ENCODE measurements at regions not wholly inside any gene's neighbourhood (a gene's known extent, or its start where the extent isn't known, plus 50 kb on each side); places are given as distances from the start of the nearest gene placed in this dataset.
"Not testable (repeated sequence)": the region's sequence is repeated elsewhere in the genome, so short reads cannot be mapped to it uniquely, and the experiment has no call there.

- TF ChIP-seq SETDB1 (IDR thresholded peaks at IDR 0.05; ENCODE audit: insufficient read length, low read length); YY1 (tag by site-specific recombination; IDR thresholded peaks at IDR 0.05); ZNF2 (tag by site-specific recombination; IDR thresholded peaks at IDR 0.05); ZBTB1 (tag by site-specific recombination; IDR thresholded peaks at IDR 0.05); REST (tag by site-specific recombination; IDR thresholded peaks at IDR 0.05); ATF2 (tag by site-specific recombination; IDR thresholded peaks at IDR 0.05; ENCODE audit: low read depth); ZNF138 (tag by site-specific recombination; IDR thresholded peaks at IDR 0.05; ENCODE audit: borderline replicate concordance); BCL11A (tag by site-specific recombination; IDR thresholded peaks at IDR 0.05; ENCODE audit: low read depth); TRIM28 (IDR thresholded peaks at IDR 0.05; ENCODE audit: borderline replicate concordance, low read length); ZNF639 (tag by site-specific recombination; IDR thresholded peaks at IDR 0.05): not testable (repeated sequence)
- TF ChIP-seq, protein P1, sequence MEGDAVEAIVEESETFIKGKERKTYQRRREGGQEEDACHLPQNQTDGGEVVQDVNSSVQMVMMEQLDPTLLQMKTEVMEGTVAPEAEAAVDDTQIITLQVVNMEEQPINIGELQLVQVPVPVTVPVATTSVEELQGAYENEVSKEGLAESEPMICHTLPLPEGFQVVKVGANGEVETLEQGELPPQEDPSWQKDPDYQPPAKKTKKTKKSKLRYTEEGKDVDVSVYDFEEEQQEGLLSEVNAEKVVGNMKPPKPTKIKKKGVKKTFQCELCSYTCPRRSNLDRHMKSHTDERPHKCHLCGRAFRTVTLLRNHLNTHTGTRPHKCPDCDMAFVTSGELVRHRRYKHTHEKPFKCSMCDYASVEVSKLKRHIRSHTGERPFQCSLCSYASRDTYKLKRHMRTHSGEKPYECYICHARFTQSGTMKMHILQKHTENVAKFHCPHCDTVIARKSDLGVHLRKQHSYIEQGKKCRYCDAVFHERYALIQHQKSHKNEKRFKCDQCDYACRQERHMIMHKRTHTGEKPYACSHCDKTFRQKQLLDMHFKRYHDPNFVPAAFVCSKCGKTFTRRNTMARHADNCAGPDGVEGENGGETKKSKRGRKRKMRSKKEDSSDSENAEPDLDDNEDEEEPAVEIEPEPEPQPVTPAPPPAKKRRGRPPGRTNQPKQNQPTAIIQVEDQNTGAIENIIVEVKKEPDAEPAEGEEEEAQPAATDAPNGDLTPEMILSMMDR (tag by site-specific recombination; IDR thresholded peaks at IDR 0.05): not testable (repeated sequence)
Observed at GRCh38 chr16:17961822-17962221, 374.7 kb downstream of the NPIPA8 start.
